Neural crest cell (in vitro differentiated cells): ENCODE measurements at regions not wholly inside any gene's neighbourhood (a gene's known extent, or its start where the extent isn't known, plus 50 kb on each side); places are given as distances from the start of the nearest gene placed in this dataset.

Experiments
- DNase-seq: peaks from one replicate; pipeline ENCODE4 v3.0.0; 2021; ENCODE audit warnings: low read depth, mixed read lengths, low spot score
- H3K27ac Mint-ChIP-seq: one replicate; pipeline ENCODE4 v1.8.0; 2021; ENCODE audit warnings: mild to moderate bottlenecking, mixed read lengths; ENCODE audit not compliant: unreplicated experiment
- H3K27me3 Mint-ChIP-seq: 2 replicates; pipeline ENCODE4 v1.8.0; 2021; ENCODE audit warnings: low read depth, mild to moderate bottlenecking, mixed read lengths
- H3K36me3 Mint-ChIP-seq: 2 replicates; pipeline ENCODE4 v1.8.0; 2021; ENCODE audit warnings: low read depth, mild to moderate bottlenecking, mixed read lengths
- H3K4me1 Mint-ChIP-seq: 2 replicates; pipeline ENCODE4 v1.8.0; 2021; ENCODE audit warnings: mixed read lengths
- H3K4me3 Mint-ChIP-seq: one replicate; pipeline ENCODE4 v1.8.0; 2021; ENCODE audit warnings: mild to moderate bottlenecking, mixed read lengths
- H3K9me3 Mint-ChIP-seq: 2 replicates; pipeline ENCODE4 v1.8.0; 2021; ENCODE audit warnings: mixed read lengths
- TF ChIP-seq, protein P1 (sequence below): fragments of 200-600 bp; sonication (generic); conservative IDR thresholded peaks from 2 replicates; pipeline ENCODE4 v1.5.0; 2021; ENCODE audit warnings: antibody characterized with exemption, mild to moderate bottlenecking

DNA sequence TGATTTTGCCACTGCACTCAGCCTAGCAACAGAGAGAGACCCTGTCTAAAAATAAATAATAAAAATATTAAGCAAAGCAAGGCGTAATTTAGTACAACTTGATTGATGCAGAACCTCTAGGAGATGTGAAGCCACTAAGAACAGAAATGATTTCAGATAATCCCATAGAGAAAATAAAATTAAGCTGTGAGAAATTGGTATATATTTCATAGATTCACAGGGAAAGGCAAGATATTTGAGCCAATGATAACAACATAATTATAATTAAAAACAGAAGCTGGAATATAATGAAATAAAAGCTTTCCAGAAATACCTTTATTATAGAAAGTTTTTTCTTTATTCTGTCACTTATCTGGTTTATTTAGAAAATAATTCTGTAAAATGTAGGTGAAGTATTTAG, 88.9 kb upstream of the GULP1 start:
- no peaks in the 10 kb centered on the region for H3K36me3 Mint-ChIP-seq
- peaks cover 2% of the 10 kb centered on the region for H3K9me3 Mint-ChIP-seq
- H3K4me1 Mint-ChIP-seq, result no peaks in the 10 kb centered on the region
- no peaks in the 10 kb centered on the region for H3K27me3 Mint-ChIP-seq
- H3K27ac Mint-ChIP-seq, result no peak overlapping the region
- DNase-seq, result no peak
- no peak overlapping the region for H3K4me3 Mint-ChIP-seq
- TF ChIP-seq, protein P1, sequence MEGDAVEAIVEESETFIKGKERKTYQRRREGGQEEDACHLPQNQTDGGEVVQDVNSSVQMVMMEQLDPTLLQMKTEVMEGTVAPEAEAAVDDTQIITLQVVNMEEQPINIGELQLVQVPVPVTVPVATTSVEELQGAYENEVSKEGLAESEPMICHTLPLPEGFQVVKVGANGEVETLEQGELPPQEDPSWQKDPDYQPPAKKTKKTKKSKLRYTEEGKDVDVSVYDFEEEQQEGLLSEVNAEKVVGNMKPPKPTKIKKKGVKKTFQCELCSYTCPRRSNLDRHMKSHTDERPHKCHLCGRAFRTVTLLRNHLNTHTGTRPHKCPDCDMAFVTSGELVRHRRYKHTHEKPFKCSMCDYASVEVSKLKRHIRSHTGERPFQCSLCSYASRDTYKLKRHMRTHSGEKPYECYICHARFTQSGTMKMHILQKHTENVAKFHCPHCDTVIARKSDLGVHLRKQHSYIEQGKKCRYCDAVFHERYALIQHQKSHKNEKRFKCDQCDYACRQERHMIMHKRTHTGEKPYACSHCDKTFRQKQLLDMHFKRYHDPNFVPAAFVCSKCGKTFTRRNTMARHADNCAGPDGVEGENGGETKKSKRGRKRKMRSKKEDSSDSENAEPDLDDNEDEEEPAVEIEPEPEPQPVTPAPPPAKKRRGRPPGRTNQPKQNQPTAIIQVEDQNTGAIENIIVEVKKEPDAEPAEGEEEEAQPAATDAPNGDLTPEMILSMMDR, result no peak

DNA sequence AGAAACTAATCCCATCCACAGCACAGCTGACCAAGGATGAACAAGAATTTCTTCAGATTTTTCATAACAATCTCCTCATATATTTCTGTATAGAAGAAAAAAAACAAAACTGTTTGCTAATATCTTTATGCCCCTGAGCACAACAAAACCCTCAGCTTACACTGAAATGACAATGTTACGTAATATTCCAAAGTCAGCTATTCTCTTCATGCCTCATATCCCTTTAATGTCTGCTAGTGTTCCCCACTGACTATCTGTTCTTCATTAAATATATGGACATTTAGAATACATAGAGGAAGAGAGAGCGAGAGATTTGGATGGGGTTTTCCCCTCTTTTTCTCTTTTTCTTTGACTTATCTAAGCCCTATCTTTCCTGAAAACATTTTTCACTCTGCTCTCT, 87.9 kb upstream of the GULP1 start:
- TF ChIP-seq, protein P1, result no peak
- Mint-ChIP-seq H3K27ac (no peak overlapping the region), H3K36me3 (no peaks in the 10 kb centered on the region), H3K27me3 (no peaks in the 10 kb centered on the region), H3K4me1 (no peaks in the 10 kb centered on the region), H3K4me3 (no peak overlapping the region), H3K9me3 (peaks cover 2% of the 10 kb centered on the region)
- DNase-seq, result no peak

DNA sequence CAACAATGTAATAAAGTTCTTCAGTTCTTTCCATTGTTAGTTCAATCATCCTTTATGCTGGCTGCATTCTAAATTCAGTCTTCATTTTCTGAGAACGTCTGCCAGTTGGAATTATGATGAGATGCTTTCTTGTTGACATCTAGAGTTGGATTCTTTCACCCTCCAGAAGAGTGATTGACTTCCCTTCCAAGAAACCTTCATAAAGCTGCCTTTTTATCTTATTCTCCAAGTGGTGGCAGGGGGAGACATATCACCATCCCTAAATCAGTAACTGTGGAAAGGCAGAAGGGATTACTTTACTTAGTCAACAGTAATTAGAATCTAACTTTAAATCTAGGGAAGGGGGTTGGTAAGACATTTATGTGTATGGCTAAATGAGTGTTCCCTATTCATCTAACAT, 86.8 kb upstream of the GULP1 start:
- no peak for DNase-seq
- Mint-ChIP-seq H3K27ac (no peak overlapping the region), H3K4me3 (no peak overlapping the region), H3K27me3 (no peaks in the 10 kb centered on the region), H3K4me1 (no peaks in the 10 kb centered on the region), H3K36me3 (no peaks in the 10 kb centered on the region), H3K9me3 (peaks cover 2% of the 10 kb centered on the region)
- TF ChIP-seq, protein P1, result no peak

DNA sequence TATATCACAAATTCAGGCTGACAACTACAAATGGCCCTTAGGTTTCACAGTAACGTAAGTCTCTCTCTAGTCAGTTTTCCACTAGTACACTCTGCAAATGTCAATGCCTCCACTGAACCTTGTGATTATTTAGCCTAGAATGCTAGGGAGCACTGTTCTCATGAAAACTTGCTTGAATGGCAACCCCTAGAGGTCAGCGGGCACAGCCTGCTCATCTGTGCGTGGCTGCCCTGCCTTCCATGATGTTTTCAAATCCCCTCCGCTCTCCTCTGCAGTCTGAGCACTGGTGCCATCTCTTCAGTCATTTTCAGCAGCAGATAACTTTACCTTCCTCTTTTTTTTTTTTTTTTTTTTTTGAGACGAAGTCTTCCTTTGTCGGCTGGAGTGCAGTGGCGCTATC, 84.1 kb upstream of the GULP1 start:
- H3K36me3 Mint-ChIP-seq, result no peaks in the 10 kb centered on the region
- peaks cover 2% of the 10 kb centered on the region for H3K9me3 Mint-ChIP-seq
- H3K4me1 Mint-ChIP-seq, result no peaks in the 10 kb centered on the region
- TF ChIP-seq, protein P1, result no peak
- DNase-seq, result no peak
- no peak overlapping the region for H3K27ac Mint-ChIP-seq
- H3K4me3 Mint-ChIP-seq, result no peak overlapping the region
- no peaks in the 10 kb centered on the region for H3K27me3 Mint-ChIP-seq

DNA sequence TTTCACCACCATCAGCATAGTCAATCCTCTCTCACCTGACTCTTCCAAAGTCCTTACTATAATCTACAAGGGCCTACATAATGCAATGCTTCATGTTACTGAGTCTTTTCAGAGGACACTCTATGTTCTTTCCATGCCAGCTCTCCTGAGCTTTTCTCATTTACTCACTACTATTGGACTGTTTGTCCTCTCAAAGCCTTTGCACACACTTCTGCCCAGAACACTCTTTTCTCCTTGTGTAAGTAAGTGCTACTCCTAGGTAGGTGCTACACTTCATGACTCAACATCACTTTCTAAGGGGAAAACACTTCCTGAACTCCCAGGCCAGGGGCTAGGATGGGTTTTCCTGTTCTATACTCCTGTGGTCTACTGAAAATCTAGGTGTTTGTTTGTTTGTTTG, 82.5 kb upstream of the GULP1 start:
- Mint-ChIP-seq H3K36me3 (no peaks in the 10 kb centered on the region), H3K27ac (no peak overlapping the region), H3K27me3 (no peaks in the 10 kb centered on the region), H3K9me3 (peaks cover 2% of the 10 kb centered on the region), H3K4me1 (no peaks in the 10 kb centered on the region), H3K4me3 (no peak overlapping the region)
- TF ChIP-seq, protein P1, result no peak
- no peak for DNase-seq

DNA sequence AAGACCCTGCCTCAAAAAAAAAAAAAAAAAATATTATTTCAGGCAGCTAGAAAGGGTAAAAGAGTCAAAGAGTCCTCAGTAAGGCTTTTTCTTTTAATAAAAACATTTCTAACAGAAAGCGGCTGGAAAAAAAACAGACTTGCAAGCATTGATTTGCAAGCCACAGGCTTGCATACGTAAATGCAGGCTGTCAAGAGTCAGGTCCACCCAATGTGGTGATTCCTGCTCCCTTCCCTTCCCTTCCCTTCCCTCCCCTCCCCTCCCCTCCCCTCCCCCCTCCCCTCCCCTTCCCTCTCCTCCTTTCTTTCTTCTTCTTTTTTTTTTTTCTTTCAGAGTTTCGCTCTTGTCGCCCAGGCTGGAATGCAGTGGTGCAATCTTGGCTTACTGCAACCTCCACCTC, 74.4 kb upstream of the GULP1 start:
- Mint-ChIP-seq H3K9me3 (no peaks in the 10 kb centered on the region), H3K27ac (no peak overlapping the region)
- TF ChIP-seq, protein P1, result no peak

More for the DNA sequence above, 74.4 kb upstream of the GULP1 start:
- H3K4me3 Mint-ChIP-seq, result no peak overlapping the region
- H3K4me1 Mint-ChIP-seq, result no peaks in the 10 kb centered on the region
- no peak for DNase-seq
- H3K36me3 Mint-ChIP-seq, result no peaks in the 10 kb centered on the region
- no peaks in the 10 kb centered on the region for H3K27me3 Mint-ChIP-seq
